SK-N-DZ (cell line): ENCODE measurements at regions not wholly inside any gene's neighbourhood (a gene's known extent, or its start where the extent isn't known, plus 50 kb on each side); places are given as distances from the start of the nearest gene placed in this dataset.

ENCODE experiments used
- DNase-seq: peaks from one replicate; pipeline ENCODE4 v3.0.0-alpha.2; 2015; ENCODE audit warnings: low spot score

GRCh38 chr5:120228262-120229031, 235.7 kb upstream of the PRR16 start:
- DNase-seq: no peak

- no peak for DNase-seq
These were observed 235.1 kb upstream of the PRR16 start for GRCh38 chr5:120229036-120229435.

- DNase-seq: no peak
These were observed 232.5 kb upstream of the PRR16 start for GRCh38 chr5:120231563-120231962.

- DNase-seq: no peak
These were observed 227.7 kb upstream of the PRR16 start for GRCh38 chr5:120236360-120236759.

- no peak for DNase-seq
These were observed 225.0 kb upstream of the PRR16 start for GRCh38 chr5:120239086-120239485.

- DNase-seq: no peak
These were observed 223.4 kb upstream of the PRR16 start for GRCh38 chr5:120240706-120241105.

- DNase-seq: peak; percentile 10
These were observed 222.7 kb upstream of the PRR16 start for GRCh38 chr5:120241400-120241799.

- no peak for DNase-seq
These were observed 212.2 kb upstream of the PRR16 start for GRCh38 chr5:120251898-120252297.

- no peak for DNase-seq
These were observed 211.3 kb upstream of the PRR16 start for GRCh38 chr5:120252839-120253238.

- no peak for DNase-seq
These were observed 209.7 kb upstream of the PRR16 start for GRCh38 chr5:120254385-120254784.

GRCh38 chr5:120255214-120255613, 208.9 kb upstream of the PRR16 start:
- no peak for DNase-seq

GRCh38 chr5:120256376-120256775, 207.7 kb upstream of the PRR16 start:
- DNase-seq: no peak

- no peak for DNase-seq
These were observed 206.6 kb upstream of the PRR16 start for GRCh38 chr5:120257358-120257971.

GRCh38 chr5:120258123-120258522, 206.0 kb upstream of the PRR16 start:
- no peak for DNase-seq

GRCh38 chr5:120260651-120261050, 203.4 kb upstream of the PRR16 start:
- DNase-seq: no peak

- DNase-seq: no peak
These were observed 193.6 kb upstream of the PRR16 start for GRCh38 chr5:120270498-120270897.

GRCh38 chr5:120293796-120294195, 170.3 kb upstream of the PRR16 start:
- DNase-seq: no peak

- no peak for DNase-seq
These were observed 166.5 kb upstream of the PRR16 start for GRCh38 chr5:120297616-120298015.

- no peak for DNase-seq
These were observed 165.1 kb upstream of the PRR16 start for GRCh38 chr5:120298981-120299380.

- DNase-seq: no peak
These were observed 159.4 kb upstream of the PRR16 start for GRCh38 chr5:120304663-120305062.

- DNase-seq: peak; percentile 13
These were observed 157.8 kb upstream of the PRR16 start for GRCh38 chr5:120306303-120306702.

GRCh38 chr5:120314191-120314590, 149.9 kb upstream of the PRR16 start:
- no peak for DNase-seq

- no peak for DNase-seq
These were observed 143.5 kb upstream of the PRR16 start for GRCh38 chr5:120320626-120321025.
